Stimulated activated CD8-positive, alpha-beta memory T cell treated with anti-CD3 and anti-CD28 coated beads, Interleukin-15, amount 100 ng/mL, for 1 hour (primary cell): ENCODE measurements at regions not wholly inside any gene's neighbourhood (a gene's known extent, or its start where the extent isn't known, plus 50 kb on each side); places are given as distances from the start of the nearest gene placed in this dataset.

Source experiments
- DNase-seq: peaks from one replicate; pipeline ENCODE4 v3.0.0-alpha.2; 2020; ENCODE audit warnings: low read depth

GRCh38 chr7:93015779-93016481 is 101.8 kb downstream of the SAMD9 start:
- DNase-seq = no peak

GRCh38 chr7:93015101-93015778 is 102.5 kb downstream of the SAMD9 start:
- no peak for DNase-seq

- DNase-seq = no peak
These were observed 103.4 kb downstream of the SAMD9 start for GRCh38 chr7:93014410-93014809.

- no peak for DNase-seq
These were observed 104.2 kb downstream of the SAMD9 start for GRCh38 chr7:93013446-93014061.

- no peak for DNase-seq
These were observed 106.2 kb downstream of the SAMD9 start for GRCh38 chr7:93011351-93012294.

- no peak for DNase-seq
These were observed 108.9 kb downstream of the SAMD9 start for GRCh38 chr7:93008833-93009232.

- no peak for DNase-seq
These were observed 111.2 kb downstream of the SAMD9 start for GRCh38 chr7:93006480-93007095.

- DNase-seq = no peak
These were observed 112.9 kb downstream of the SAMD9 start for GRCh38 chr7:93004906-93005305.

- no peak for DNase-seq
These were observed 120.1 kb downstream of the SAMD9 start for GRCh38 chr7:92997719-92998118.

- no peak for DNase-seq
These were observed 120.6 kb downstream of the SAMD9 start for GRCh38 chr7:92997152-92997551.

GRCh38 chr7:92994901-92995300 is 122.9 kb downstream of the SAMD9 start:
- no peak for DNase-seq

GRCh38 chr7:92992932-92993331 is 124.8 kb downstream of the SAMD9 start:
- no peak for DNase-seq

GRCh38 chr7:92992483-92992882 is 125.3 kb downstream of the SAMD9 start:
- no peak for DNase-seq

- DNase-seq = no peak
These were observed 126.6 kb downstream of the SAMD9 start for GRCh38 chr7:92991190-92991589.

GRCh38 chr7:92988941-92989545 is 128.7 kb downstream of the SAMD9 start:
- no peak for DNase-seq

- no peak for DNase-seq
These were observed 129.7 kb downstream of the SAMD9 start for GRCh38 chr7:92988051-92988450.

GRCh38 chr7:92987538-92987937 is 130.2 kb downstream of the SAMD9 start:
- DNase-seq = no peak

GRCh38 chr7:92987095-92987494 is 130.7 kb downstream of the SAMD9 start:
- DNase-seq = no peak

- DNase-seq = no peak
These were observed 134.9 kb downstream of the SAMD9 start for GRCh38 chr7:92982928-92983327.

- no peak for DNase-seq
These were observed 140.6 kb upstream of the CDK6 start for GRCh38 chr7:92976931-92977330.

GRCh38 chr7:92973974-92974373 is 137.6 kb upstream of the CDK6 start:
- no peak for DNase-seq
